ENCODE measurements at regions not wholly inside any gene's neighbourhood (a gene's known extent, or its start where the extent isn't known, plus 50 kb on each side); places are given as distances from the start of the nearest gene placed in this dataset.

DNA sequence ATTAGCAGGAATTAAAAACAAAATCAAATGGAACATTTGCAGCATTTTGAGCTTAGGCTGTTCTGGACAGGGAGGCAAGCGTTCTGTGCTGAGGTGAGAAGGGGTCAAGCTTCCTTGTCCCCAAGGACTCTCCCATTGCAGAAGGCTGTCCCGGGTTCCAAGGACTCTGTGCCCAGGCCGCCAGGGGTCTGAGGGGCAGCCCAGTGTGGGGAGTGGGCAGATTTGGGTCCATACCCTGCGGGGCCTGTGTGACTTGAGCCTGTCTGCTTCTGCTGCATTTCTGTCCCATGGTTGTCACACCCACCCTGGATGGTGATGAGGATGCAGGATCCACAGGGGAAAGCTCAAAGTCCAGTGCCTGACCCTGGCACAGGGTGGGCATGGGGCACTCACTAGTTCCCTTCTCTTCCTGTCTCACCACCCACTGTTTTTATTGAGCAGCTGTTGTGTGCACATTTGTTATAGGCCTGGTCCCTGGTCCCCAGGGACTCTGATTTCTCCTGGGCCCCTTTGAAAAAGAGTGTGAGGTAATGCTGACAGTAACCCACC, 211.4 kb upstream of the HS6ST1 start:
- Histone ChIP-seq H3K27me3 (ENCODE audit: control insufficient read depth in 2 of 2, insufficient read depth in 1 of 2, low read length in 1 of 2) (no peaks in the 10 kb centered on the region), H3K9me3 (ENCODE audit: control insufficient read depth in 2 of 2, insufficient read depth in 1 of 2, low read length in 1 of 2) (no peaks in the 10 kb centered on the region), H3K36me3 (ENCODE audit: control insufficient read depth in 2 of 2, insufficient read depth in 2 of 2, low read length in 1 of 2) (no peaks in the 10 kb centered on the region), H3K4me3 (ENCODE audit: low read length in 2 of 2) (no peak overlapping the region), H3K4me1 (ENCODE audit: control insufficient read depth in 2 of 2, insufficient read depth in 2 of 2, low read length in 2 of 2) (peaks cover 9 to 34% of the 10 kb centered on the region in 2 donors), H3K27ac (ENCODE audit: low read depth in 1 of 2, low read length in 1 of 2) (no peak overlapping the region)
- 97% methylated on average over 4 of the region's 4 CpGs for WGBS
- DNase-seq (ENCODE audit: low read depth in 6 of 9, low spot score in 9 of 9), result no peak

DNA sequence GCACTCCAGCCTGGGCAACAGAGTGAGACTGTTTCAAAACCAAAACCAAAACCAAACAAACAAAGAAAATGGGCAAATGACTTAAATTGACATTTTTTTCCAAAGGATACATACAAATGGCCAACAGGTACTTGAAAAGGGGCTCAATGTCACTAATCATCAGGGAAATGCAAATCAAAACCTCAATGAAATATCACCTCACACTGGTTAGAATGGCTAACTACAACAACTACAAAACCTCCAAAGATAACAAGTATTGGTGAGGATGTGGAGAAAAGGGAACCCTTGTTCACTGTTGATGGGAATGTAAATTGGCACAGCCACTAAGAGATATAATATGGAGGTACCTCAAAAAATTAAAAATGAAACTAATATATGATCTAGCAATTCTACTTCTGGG, 213.2 kb upstream of the HS6ST1 start:
- Histone ChIP-seq H3K9me3 (ENCODE audit: control insufficient read depth in 2 of 2, insufficient read depth in 1 of 2, low read length in 1 of 2) (no peaks in the 10 kb centered on the region), H3K4me1 (ENCODE audit: control insufficient read depth in 2 of 2, insufficient read depth in 2 of 2, low read length in 2 of 2) (peaks cover 0 to 27% of the 10 kb centered on the region in 2 donors), H3K27ac (ENCODE audit: low read depth in 1 of 2, low read length in 1 of 2) (no peak overlapping the region), H3K4me3 (ENCODE audit: low read length in 2 of 2) (no peak overlapping the region), H3K27me3 (ENCODE audit: control insufficient read depth in 2 of 2, insufficient read depth in 1 of 2, low read length in 1 of 2) (no peaks in the 10 kb centered on the region), H3K36me3 (ENCODE audit: control insufficient read depth in 2 of 2, insufficient read depth in 2 of 2, low read length in 1 of 2) (no peaks in the 10 kb centered on the region)
- peak in 1 of 9 donors; percentile 48 for DNase-seq (ENCODE audit: low read depth in 6 of 9, low spot score in 9 of 9)

GRCh38 chr2:128533101-128533500, 214.4 kb upstream of the HS6ST1 start:
- peaks cover 10 to 37% of the 10 kb centered on the region in 2 donors for H3K4me1 ChIP-seq (ENCODE audit: control insufficient read depth in 2 of 2, insufficient read depth in 2 of 2, low read length in 2 of 2)
- H3K4me3 ChIP-seq (ENCODE audit: low read length in 2 of 2), result no peak overlapping the region
- DNase-seq (ENCODE audit: low read depth in 6 of 9, low spot score in 9 of 9), result no peak
- no peaks in the 10 kb centered on the region for H3K27me3 ChIP-seq (ENCODE audit: control insufficient read depth in 2 of 2, insufficient read depth in 1 of 2, low read length in 1 of 2)
- 93% methylated on average over 1 of the region's 1 CpG for WGBS
- no peaks in the 10 kb centered on the region for H3K9me3 ChIP-seq (ENCODE audit: control insufficient read depth in 2 of 2, insufficient read depth in 1 of 2, low read length in 1 of 2)
- no peaks in the 10 kb centered on the region for H3K36me3 ChIP-seq (ENCODE audit: control insufficient read depth in 2 of 2, insufficient read depth in 2 of 2, low read length in 1 of 2)
- H3K27ac ChIP-seq (ENCODE audit: low read depth in 1 of 2, low read length in 1 of 2), result no peak overlapping the region

DNA sequence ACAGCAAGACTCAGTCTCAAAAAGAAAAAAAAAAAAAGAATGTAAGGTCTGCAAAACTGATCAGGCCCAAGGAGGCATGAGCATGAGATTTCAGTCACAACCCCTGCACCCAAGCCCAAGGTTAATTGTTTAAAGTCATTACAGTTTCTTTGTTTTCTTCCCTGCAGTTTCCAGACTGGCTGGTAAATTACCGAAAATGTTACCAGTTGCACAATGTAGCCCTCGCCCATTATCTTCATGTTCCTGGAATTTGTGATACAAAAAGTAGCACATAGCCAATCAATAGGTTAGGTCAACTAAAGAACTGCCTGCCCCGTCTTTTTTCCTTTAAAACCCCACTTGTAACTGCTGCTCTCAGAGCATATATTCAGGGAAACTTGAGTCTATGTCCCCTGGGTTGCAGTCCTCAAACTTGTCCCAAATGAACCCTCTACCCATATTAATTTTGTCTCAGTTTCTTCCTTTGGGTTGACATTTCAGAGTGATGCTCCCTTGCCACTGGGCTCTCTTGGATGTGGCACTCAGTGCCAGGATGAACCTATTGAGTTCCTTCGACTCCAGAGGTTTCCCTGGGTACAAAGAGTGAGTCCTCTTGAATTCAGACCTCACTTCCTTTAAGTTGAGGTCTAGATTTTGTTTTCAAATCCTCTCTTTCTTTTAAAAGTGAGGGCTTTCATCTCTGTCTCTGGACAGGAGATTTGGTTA, 216.2 kb upstream of the HS6ST1 start:
- no peak for DNase-seq (ENCODE audit: low read depth in 6 of 9, low spot score in 9 of 9)
- no peaks in the 10 kb centered on the region for H3K27me3 ChIP-seq (ENCODE audit: control insufficient read depth in 2 of 2, insufficient read depth in 1 of 2, low read length in 1 of 2)
- 98% methylated on average over 4 of the region's 4 CpGs for WGBS

GRCh38 chr2:128535953-128536352, 217.3 kb upstream of the HS6ST1 start:
- Histone ChIP-seq H3K4me1 (ENCODE audit: control insufficient read depth in 2 of 2, insufficient read depth in 2 of 2, low read length in 2 of 2) (peaks cover 10 to 40% of the 10 kb centered on the region in 2 donors), H3K27ac (ENCODE audit: low read depth in 1 of 2, low read length in 1 of 2) (no peak overlapping the region), H3K27me3 (ENCODE audit: control insufficient read depth in 2 of 2, insufficient read depth in 1 of 2, low read length in 1 of 2) (no peaks in the 10 kb centered on the region), H3K4me3 (ENCODE audit: low read length in 2 of 2) (no peak overlapping the region), H3K9me3 (ENCODE audit: control insufficient read depth in 2 of 2, insufficient read depth in 1 of 2, low read length in 1 of 2) (no peaks in the 10 kb centered on the region), H3K36me3 (ENCODE audit: control insufficient read depth in 2 of 2, insufficient read depth in 2 of 2, low read length in 1 of 2) (no peaks in the 10 kb centered on the region)
- DNase-seq (ENCODE audit: low read depth in 6 of 9, low spot score in 9 of 9), result no peak
- WGBS, result 96% methylated on average over 8 of the region's 8 CpGs

More for the DNA sequence above, 216.2 kb upstream of the HS6ST1 start:
- no peaks in the 10 kb centered on the region for H3K36me3 ChIP-seq (ENCODE audit: control insufficient read depth in 2 of 2, insufficient read depth in 2 of 2, low read length in 1 of 2)
- H3K4me3 ChIP-seq (ENCODE audit: low read length in 2 of 2), result no peak overlapping the region
- no peaks in the 10 kb centered on the region for H3K9me3 ChIP-seq (ENCODE audit: control insufficient read depth in 2 of 2, insufficient read depth in 1 of 2, low read length in 1 of 2)
- peaks cover 10 to 43% of the 10 kb centered on the region in 2 donors for H3K4me1 ChIP-seq (ENCODE audit: control insufficient read depth in 2 of 2, insufficient read depth in 2 of 2, low read length in 2 of 2)
- no peak overlapping the region for H3K27ac ChIP-seq (ENCODE audit: low read depth in 1 of 2, low read length in 1 of 2)

DNA sequence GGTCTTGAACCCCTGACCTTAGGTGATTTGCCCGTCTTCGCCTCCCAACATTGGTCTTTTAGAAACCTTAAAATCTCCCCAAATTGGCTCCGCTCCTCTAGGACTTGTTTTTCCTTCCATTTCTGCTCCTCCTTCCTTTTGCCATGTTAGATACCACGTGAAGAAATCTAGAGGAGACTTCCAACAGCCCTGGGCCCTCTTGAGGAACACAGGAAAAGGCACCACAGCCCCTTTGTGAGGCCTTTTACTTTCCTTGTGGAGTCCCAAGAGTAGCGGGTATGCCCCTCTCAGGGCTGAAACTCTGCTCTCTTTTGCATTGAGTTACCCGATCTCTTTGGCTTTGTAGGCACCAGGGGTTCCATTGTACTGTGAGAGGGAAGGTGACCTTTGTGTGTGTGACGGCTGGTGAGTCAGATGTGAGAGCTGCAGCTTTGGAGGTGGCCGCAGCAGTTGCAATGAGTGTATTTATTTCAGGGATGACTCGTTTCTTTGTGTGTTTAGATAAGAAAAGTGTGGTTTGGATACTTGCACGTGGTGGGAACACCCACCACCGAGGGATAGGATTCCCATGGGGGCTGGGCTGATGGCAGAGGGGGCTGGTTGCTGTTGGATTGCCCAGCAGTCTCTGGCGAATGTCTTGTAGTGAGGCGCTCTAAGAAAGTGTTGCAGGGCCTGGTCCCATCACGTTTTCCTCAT, 218.4 kb upstream of the HS6ST1 start:
- peak in 1 of 9 donors; percentile 50 for DNase-seq (ENCODE audit: low read depth in 6 of 9, low spot score in 9 of 9)
- H3K4me1 ChIP-seq (ENCODE audit: control insufficient read depth in 2 of 2, insufficient read depth in 2 of 2, low read length in 2 of 2), result peaks cover 10 to 40% of the 10 kb centered on the region in 2 donors
- H3K27me3 ChIP-seq (ENCODE audit: control insufficient read depth in 2 of 2, insufficient read depth in 1 of 2, low read length in 1 of 2), result no peaks in the 10 kb centered on the region
- no peaks in the 10 kb centered on the region for H3K36me3 ChIP-seq (ENCODE audit: control insufficient read depth in 2 of 2, insufficient read depth in 2 of 2, low read length in 1 of 2)
- 74% methylated on average over 14 of the region's 14 CpGs for WGBS
- H3K27ac ChIP-seq (ENCODE audit: low read depth in 1 of 2, low read length in 1 of 2), result peak overlapping the region in 1 of 2 donors; percentile 67
- no peak overlapping the region for H3K4me3 ChIP-seq (ENCODE audit: low read length in 2 of 2)
- H3K9me3 ChIP-seq (ENCODE audit: control insufficient read depth in 2 of 2, insufficient read depth in 1 of 2, low read length in 1 of 2), result no peaks in the 10 kb centered on the region

- H3K4me1 ChIP-seq (ENCODE audit: control insufficient read depth in 2 of 2, insufficient read depth in 2 of 2, low read length in 2 of 2), result peaks cover 10 to 40% of the 10 kb centered on the region in 2 donors
- no peak overlapping the region for H3K4me3 ChIP-seq (ENCODE audit: low read length in 2 of 2)
- DNase-seq (ENCODE audit: low read depth in 6 of 9, low spot score in 9 of 9), result no peak
- no peaks in the 10 kb centered on the region for H3K27me3 ChIP-seq (ENCODE audit: control insufficient read depth in 2 of 2, insufficient read depth in 1 of 2, low read length in 1 of 2)
- H3K27ac ChIP-seq (ENCODE audit: low read depth in 1 of 2, low read length in 1 of 2), result peak overlapping the region; percentile 20 to 67
- H3K36me3 ChIP-seq (ENCODE audit: control insufficient read depth in 2 of 2, insufficient read depth in 2 of 2, low read length in 1 of 2), result no peaks in the 10 kb centered on the region
- no peaks in the 10 kb centered on the region for H3K9me3 ChIP-seq (ENCODE audit: control insufficient read depth in 2 of 2, insufficient read depth in 1 of 2, low read length in 1 of 2)
Measured at GRCh38 chr2:128537646-128538045, 219.0 kb upstream of the HS6ST1 start.

DNA sequence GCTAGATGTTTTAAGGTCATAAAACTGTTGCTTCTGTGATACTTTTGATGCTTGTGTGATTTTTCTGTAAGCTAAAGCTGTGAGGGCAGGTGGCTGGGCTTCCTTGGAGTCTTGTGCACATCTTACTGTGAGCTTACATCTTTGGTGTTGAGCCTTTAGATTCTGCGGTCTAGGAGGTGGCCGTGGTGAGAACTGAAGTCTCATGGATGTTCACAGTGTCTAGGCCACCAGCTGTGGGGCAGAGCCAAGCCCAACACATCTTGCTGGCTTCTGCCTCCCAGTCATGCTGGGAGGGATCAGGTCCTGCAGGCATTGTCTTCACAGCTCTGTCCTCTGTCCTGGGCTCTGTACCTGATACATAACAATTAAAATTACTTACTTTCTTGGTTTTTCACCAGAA, 219.7 kb upstream of the HS6ST1 start:
- H3K27me3 ChIP-seq (ENCODE audit: control insufficient read depth in 2 of 2, insufficient read depth in 1 of 2, low read length in 1 of 2), result no peaks in the 10 kb centered on the region
- H3K36me3 ChIP-seq (ENCODE audit: control insufficient read depth in 2 of 2, insufficient read depth in 2 of 2, low read length in 1 of 2), result no peaks in the 10 kb centered on the region
- H3K4me1 ChIP-seq (ENCODE audit: control insufficient read depth in 2 of 2, insufficient read depth in 2 of 2, low read length in 2 of 2), result peaks cover 10 to 40% of the 10 kb centered on the region in 2 donors
- H3K9me3 ChIP-seq (ENCODE audit: control insufficient read depth in 2 of 2, insufficient read depth in 1 of 2, low read length in 1 of 2), result no peaks in the 10 kb centered on the region
- H3K4me3 ChIP-seq (ENCODE audit: low read length in 2 of 2), result no peak overlapping the region
- peak overlapping the region; percentile 36 to 67 for H3K27ac ChIP-seq (ENCODE audit: low read depth in 1 of 2, low read length in 1 of 2)
- WGBS, result 9% methylated on average over 2 of the region's 2 CpGs
- peak; percentile 37 to 89 (median 68) for DNase-seq (ENCODE audit: low read depth in 6 of 9, low spot score in 9 of 9)

DNA sequence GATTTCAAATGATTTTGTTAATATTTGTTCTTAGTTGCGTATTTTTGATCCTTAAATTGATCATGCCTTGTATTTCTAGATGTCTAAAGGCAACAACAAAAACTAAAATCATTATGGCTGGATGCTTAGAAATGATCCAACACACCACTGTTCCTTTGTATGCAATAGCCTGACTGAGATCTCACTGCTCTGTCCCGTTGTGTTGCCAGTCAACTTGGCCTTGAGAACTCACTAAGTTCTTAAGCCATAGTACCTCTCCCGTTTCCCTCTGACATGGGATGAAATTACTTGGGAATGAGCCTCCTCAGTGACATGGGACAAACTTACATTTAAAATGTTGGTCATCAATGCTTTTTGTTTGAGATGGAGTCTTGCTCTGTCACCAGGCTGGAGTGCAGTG, 222.0 kb upstream of the HS6ST1 start:
- no peak for DNase-seq (ENCODE audit: low read depth in 6 of 9, low spot score in 9 of 9)
- Histone ChIP-seq H3K27me3 (ENCODE audit: control insufficient read depth in 2 of 2, insufficient read depth in 1 of 2, low read length in 1 of 2) (no peaks in the 10 kb centered on the region), H3K9me3 (ENCODE audit: control insufficient read depth in 2 of 2, insufficient read depth in 1 of 2, low read length in 1 of 2) (no peaks in the 10 kb centered on the region), H3K27ac (ENCODE audit: low read depth in 1 of 2, low read length in 1 of 2) (no peak overlapping the region), H3K4me1 (ENCODE audit: control insufficient read depth in 2 of 2, insufficient read depth in 2 of 2, low read length in 2 of 2) (peaks cover 10 to 47% of the 10 kb centered on the region in 2 donors), H3K4me3 (ENCODE audit: low read length in 2 of 2) (no peak overlapping the region), H3K36me3 (ENCODE audit: control insufficient read depth in 2 of 2, insufficient read depth in 2 of 2, low read length in 1 of 2) (no peaks in the 10 kb centered on the region)
- 98% methylated on average over 3 of the region's 3 CpGs for WGBS

All from thymus (tissue), 11 donors.